SK-N-SH (cell line): ENCODE measurements at regions not wholly inside any gene's neighbourhood (a gene's known extent, or its start where the extent isn't known, plus 50 kb on each side); places are given as distances from the start of the nearest gene placed in this dataset.

Source experiments
- CTCF ChIA-PET: fragments of 300-600, 350-600 bp; formaldehyde crosslinking; extraction: SDS; loops from one replicate; lab custom pipeline; 2021; lab: Yijun Ruan, JAX
- POLR2A ChIA-PET: fragments of 350-600 bp; sonication (Branson Sonifier 250); formaldehyde crosslinking; extraction: SDS; loops from one replicate; lab custom pipeline; 2020; ENCODE audit warnings: antibody characterized with exemption, inconsistent platforms; lab: Yijun Ruan, JAX
- DNase-seq: peaks from one replicate; pipeline ENCODE4 v3.0.0; 2012
- H2AFZ ChIP-seq: fragments of 200-600 bp; sonication (generic); 2 replicates; pipeline ENCODE4 v1.8.1; 2016; ENCODE audit warnings: antibody characterized with exemption, mild to moderate bottlenecking, low read depth
- H3F3A ChIP-seq: fragments of 200-600 bp; sonication (generic); replicated peaks from 2 replicates; pipeline ENCODE3; 2016; ENCODE audit warnings: antibody characterized with exemption, mild to moderate bottlenecking; ENCODE audit not compliant: insufficient read depth
- H3K27ac ChIP-seq, 2 experiments: fragments of 200-500 bp in 1 of 2; fragments of 200-600 bp in 1 of 2; sonication (Bioruptor generic) in 1 of 2; sonication (generic), shearing (Covaris generic) in 1 of 2; 2 replicates each; pipeline versions ENCODE4 v1.5.1 to v1.6.1; 2014 to 2016; ENCODE audit warnings: low read depth in 2 of 2, inconsistent platforms in 1 of 2, low read length in 1 of 2, mild to moderate bottlenecking in 1 of 2, mixed read lengths in 1 of 2
- H3K27me3 ChIP-seq: fragments of 200-600 bp; sonication (generic), shearing (Covaris generic); 2 replicates; pipeline ENCODE4 v1.6.1; 2016; ENCODE audit warnings: mixed run types; ENCODE audit not compliant: insufficient read depth
- H3K36me3 ChIP-seq, 2 experiments: fragments of 200-500 bp in 1 of 2; fragments of 200-600 bp in 1 of 2; sonication (Bioruptor generic) in 1 of 2; sonication (generic) in 1 of 2; replicated peaks in 1 of 2; 2 replicates each; pipeline versions ENCODE3 to v1.5.1; 2014 to 2016; ENCODE audit warnings: low read length in 1 of 2, mild to moderate bottlenecking in 1 of 2; ENCODE audit not compliant: insufficient read depth in 2 of 2, control insufficient read depth in 1 of 2
- H3K4me1 ChIP-seq, 2 experiments: fragments of 200-500 bp in 1 of 2; fragments of 200-600 bp in 1 of 2; sonication (Bioruptor generic) in 1 of 2; sonication (generic), shearing (Covaris generic) in 1 of 2; 2 replicates each; pipeline versions ENCODE4 v1.5.1 to v1.6.1; 2014 to 2016; ENCODE audit warnings: low read depth in 1 of 2, low read length in 1 of 2, mixed run types in 1 of 2; ENCODE audit not compliant: insufficient read depth in 2 of 2, control insufficient read depth in 1 of 2
- H3K4me2 ChIP-seq: fragments of 200-600 bp; sonication (generic), shearing (Covaris generic); 2 replicates; pipeline ENCODE4 v1.6.1; 2017; ENCODE audit warnings: mixed run types
- H3K4me3 ChIP-seq, 2 experiments: fragments of 200-500 bp in 1 of 2; fragments of 200-600 bp in 1 of 2; sonication (Bioruptor generic) in 1 of 2; sonication (generic), shearing (Covaris generic) in 1 of 2; 2 replicates each; pipeline versions ENCODE4 v1.5.1 to v1.8.1; 2014 to 2016; ENCODE audit warnings: low read depth in 2 of 2, inconsistent platforms in 1 of 2, low read length in 1 of 2, mild to moderate bottlenecking in 1 of 2, mixed read lengths in 1 of 2, moderate library complexity in 1 of 2
- H3K79me2 ChIP-seq: fragments of 200-600 bp; sonication (generic); 2 replicates; pipeline ENCODE4 v1.8.1; 2017; ENCODE audit warnings: mild to moderate bottlenecking; ENCODE audit not compliant: insufficient read depth
- H3K9ac ChIP-seq: fragments of 200-600 bp; sonication (generic); 2 replicates; pipeline ENCODE4 v1.6.1; 2017; ENCODE audit warnings: mixed run types
- H3K9me2 ChIP-seq: fragments of 200-600 bp; sonication (generic); 2 replicates; pipeline ENCODE4 v1.6.1; 2017; ENCODE audit warnings: mixed run types
- H3K9me3 ChIP-seq: fragments of 200-600 bp; sonication (generic); 2 replicates; pipeline ENCODE4 v1.6.1; 2017; ENCODE audit warnings: mixed run types, mild to moderate bottlenecking, moderate library complexity
- H4K20me1 ChIP-seq: fragments of 200-600 bp; sonication (generic); 2 replicates; pipeline ENCODE4 v1.6.1; 2017; ENCODE audit warnings: mild to moderate bottlenecking, mixed run types; ENCODE audit not compliant: insufficient read depth
- CHD2 ChIP-seq: fragments of 150-350 bp; IDR thresholded peaks from 2 replicates; pipeline ENCODE4 v1.6.1; 2018; ENCODE audit warnings: low read length; ENCODE audit not compliant: partially characterized antibody
- ELF1 ChIP-seq: IDR thresholded peaks from 2 replicates; pipeline ENCODE4 v1.4.0; 2012
- EZH2phosphoT487 ChIP-seq: fragments of 200-600 bp; sonication (generic); IDR thresholded peaks from 2 replicates; pipeline ENCODE4 v1.6.1; 2017; ENCODE audit warnings: low read depth, mixed run types, mild to moderate bottlenecking, antibody characterized with exemption, moderate library complexity, borderline replicate concordance
- FOSL2 ChIP-seq: IDR thresholded peaks from 2 replicates; pipeline ENCODE4 v1.4.0; 2012; ENCODE audit warnings: low read depth, mild to moderate bottlenecking, moderate library complexity, borderline replicate concordance
- FOXM1 ChIP-seq: IDR thresholded peaks from 2 replicates; pipeline ENCODE4 v1.4.0; 2012; ENCODE audit warnings: low read depth, mild to moderate bottlenecking
- MXI1 ChIP-seq: IDR thresholded peaks from 2 replicates; pipeline ENCODE4 v1.6.1; 2012; ENCODE audit warnings: mild to moderate bottlenecking, low read depth, low read length, improper control_type of control experiment
- NFIC ChIP-seq: IDR thresholded peaks from 2 replicates; pipeline ENCODE4 v1.4.0; 2012; ENCODE audit warnings: borderline replicate concordance
- NRF1 ChIP-seq: IDR thresholded peaks from 2 replicates; pipeline ENCODE4 v1.6.1; 2012; ENCODE audit warnings: low read depth, mild to moderate bottlenecking, low read length
- POLR2AphosphoS5 ChIP-seq: IDR thresholded peaks from 2 replicates; pipeline ENCODE4 v1.6.1; 2012; ENCODE audit warnings: low read depth, low read length
- RAD21 ChIP-seq: IDR thresholded peaks from 2 replicates; pipeline ENCODE4 v1.6.1; 2012; ENCODE audit warnings: mild to moderate bottlenecking, low read length
- RCOR1 ChIP-seq: fragments of 150-350 bp; IDR thresholded peaks from 2 replicates; pipeline ENCODE4 v1.6.1; 2017; ENCODE audit warnings: antibody characterized with exemption, low read length
- RFX5 ChIP-seq: IDR thresholded peaks from 2 replicates; pipeline ENCODE4 v1.6.1; 2012; ENCODE audit warnings: mild to moderate bottlenecking, improper control_type of control experiment, low read length
- RXRA ChIP-seq: IDR thresholded peaks from 2 replicates; pipeline ENCODE4 v1.4.0; 2012; ENCODE audit warnings: low read depth, mild to moderate bottlenecking, borderline replicate concordance
- SIN3A ChIP-seq: IDR thresholded peaks from 2 replicates; pipeline ENCODE4 v1.6.1; 2012; ENCODE audit warnings: low read depth, mild to moderate bottlenecking, low read length, moderate library complexity, borderline replicate concordance
- TEAD4 ChIP-seq: IDR thresholded peaks from 2 replicates; pipeline ENCODE4 v1.4.0; 2012; ENCODE audit warnings: mild to moderate bottlenecking, borderline replicate concordance; ENCODE audit not compliant: insufficient read depth
- YY1 ChIP-seq: IDR thresholded peaks from 2 replicates; pipeline ENCODE4 v1.4.0; 2012; ENCODE audit warnings: low read depth, mild to moderate bottlenecking
- WGBS: methylation state at CpG from one replicate; pipeline ENCODE4 v1.1.6; 2017; ENCODE audit warnings: low lambda C conversion rate; 5-methylcytosine and 5-hydroxymethylcytosine counted together
- TF ChIP-seq, protein P1 (sequence below): IDR thresholded peaks from 2 replicates; pipeline ENCODE4 v1.4.0; 2012; ENCODE audit warnings: low read depth
- TF ChIP-seq, protein P2 (sequence below): IDR thresholded peaks from 2 replicates; pipeline ENCODE4 v1.4.0; 2012; ENCODE audit warnings: low read depth, borderline replicate concordance
- TF ChIP-seq, protein P3 (sequence below): fragments of 200-600 bp; sonication (generic); IDR thresholded peaks from 2 replicates; pipeline ENCODE4 v1.6.1; 2017; ENCODE audit warnings: antibody characterized with exemption, mild to moderate bottlenecking, moderate library complexity
- TF ChIP-seq, protein P4 (sequence below): IDR thresholded peaks from 2 replicates; pipeline ENCODE4 v1.6.1; 2012; ENCODE audit warnings: mild to moderate bottlenecking, low read depth, low read length, moderate library complexity

DNA sequence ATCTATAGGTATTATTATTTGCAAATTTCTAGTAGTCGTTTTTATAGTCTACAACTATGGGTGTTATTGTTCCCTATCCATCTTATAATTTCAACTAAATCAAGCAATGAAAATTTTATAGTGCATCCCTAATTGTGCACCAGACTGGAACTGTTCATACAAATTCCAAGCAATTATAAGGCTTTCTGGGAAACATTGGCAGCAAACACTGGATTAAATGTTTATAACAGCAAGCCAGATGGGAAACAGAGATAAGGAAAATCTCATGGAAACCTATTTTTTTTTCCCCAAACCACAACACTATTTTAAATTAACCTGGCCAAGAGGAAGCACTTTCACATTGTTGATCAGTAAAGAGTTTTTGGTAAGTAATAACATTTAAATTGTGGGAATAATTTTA is 524.3 kb downstream of the RASEF start:
- H3K4me3 ChIP-seq: no peak overlapping the region
- no peaks in the 10 kb centered on the region for H4K20me1 ChIP-seq
- TF ChIP-seq, protein P1, sequence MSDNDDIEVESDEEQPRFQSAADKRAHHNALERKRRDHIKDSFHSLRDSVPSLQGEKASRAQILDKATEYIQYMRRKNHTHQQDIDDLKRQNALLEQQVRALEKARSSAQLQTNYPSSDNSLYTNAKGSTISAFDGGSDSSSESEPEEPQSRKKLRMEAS: no peak
- TF ChIP-seq EZH2phosphoT487: no peak
- TF ChIP-seq, all 33 proteins: peak for 0
- POLR2A ChIA-PET: no interaction called here
- no peaks in the 10 kb centered on the region for H3F3A ChIP-seq
- H3K9me2 ChIP-seq: no peaks in the 10 kb centered on the region
- no peak overlapping the region for H2AFZ ChIP-seq
- no peaks in the 10 kb centered on the region for H3K36me3 ChIP-seq
- H3K4me1 ChIP-seq: no peaks in the 10 kb centered on the region; a peak in 2 of 4 replicates
- H3K27ac ChIP-seq: no peak overlapping the region
- H3K27me3 ChIP-seq: no peaks in the 10 kb centered on the region
- H3K79me2 ChIP-seq: no peaks in the 10 kb centered on the region
- 24% methylated on average over 1 of the region's 1 CpG for WGBS
- no peak overlapping the region for H3K4me2 ChIP-seq
- CTCF ChIA-PET: interaction anchor here (1.0 kb wide), 1 partner anchor 423 kb away, joined by 3 read pairs; no protein-coding TSS in a partner anchor
- no peaks in the 10 kb centered on the region for H3K9me3 ChIP-seq
- no peak for DNase-seq
- no peak overlapping the region for H3K9ac ChIP-seq

DNA sequence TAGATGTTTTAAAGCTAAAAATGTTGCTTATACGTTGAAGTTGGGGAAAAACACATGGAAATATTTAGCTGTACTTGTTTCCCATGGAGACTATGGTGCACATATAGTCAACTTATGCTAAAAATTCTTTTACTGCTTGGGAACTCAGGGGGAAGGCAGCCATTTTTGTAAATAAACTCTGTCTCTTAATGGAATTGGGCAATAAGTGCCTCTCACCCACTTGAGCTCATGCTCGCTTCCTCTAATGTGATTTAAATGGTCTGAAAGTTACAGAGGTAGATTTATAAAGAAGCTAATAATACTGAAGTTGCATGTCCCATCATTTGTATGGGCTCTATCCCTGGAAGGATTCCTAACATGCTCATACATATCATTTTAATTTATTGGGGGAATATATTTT is 523.8 kb downstream of the RASEF start:
- H3K27me3 ChIP-seq: no peaks in the 10 kb centered on the region
- no peak overlapping the region for H2AFZ ChIP-seq
- no peaks in the 10 kb centered on the region for H3K79me2 ChIP-seq
- H4K20me1 ChIP-seq: no peaks in the 10 kb centered on the region
- DNase-seq: no peak
- H3K9me3 ChIP-seq: no peaks in the 10 kb centered on the region
- H3K9ac ChIP-seq: no peak overlapping the region
- no peaks in the 10 kb centered on the region; a peak in 2 of 4 replicates for H3K4me1 ChIP-seq
- no peaks in the 10 kb centered on the region for H3F3A ChIP-seq
- no peak overlapping the region for H3K4me2 ChIP-seq
- ChIA-PET CTCF (no interaction called here), POLR2A (no interaction called here)
- no peak overlapping the region for H3K4me3 ChIP-seq
- TF ChIP-seq, protein P2, sequence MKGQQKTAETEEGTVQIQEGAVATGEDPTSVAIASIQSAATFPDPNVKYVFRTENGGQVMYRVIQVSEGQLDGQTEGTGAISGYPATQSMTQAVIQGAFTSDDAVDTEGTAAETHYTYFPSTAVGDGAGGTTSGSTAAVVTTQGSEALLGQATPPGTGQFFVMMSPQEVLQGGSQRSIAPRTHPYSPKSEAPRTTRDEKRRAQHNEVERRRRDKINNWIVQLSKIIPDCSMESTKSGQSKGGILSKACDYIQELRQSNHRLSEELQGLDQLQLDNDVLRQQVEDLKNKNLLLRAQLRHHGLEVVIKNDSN: no peak
- TF ChIP-seq, protein P3, sequence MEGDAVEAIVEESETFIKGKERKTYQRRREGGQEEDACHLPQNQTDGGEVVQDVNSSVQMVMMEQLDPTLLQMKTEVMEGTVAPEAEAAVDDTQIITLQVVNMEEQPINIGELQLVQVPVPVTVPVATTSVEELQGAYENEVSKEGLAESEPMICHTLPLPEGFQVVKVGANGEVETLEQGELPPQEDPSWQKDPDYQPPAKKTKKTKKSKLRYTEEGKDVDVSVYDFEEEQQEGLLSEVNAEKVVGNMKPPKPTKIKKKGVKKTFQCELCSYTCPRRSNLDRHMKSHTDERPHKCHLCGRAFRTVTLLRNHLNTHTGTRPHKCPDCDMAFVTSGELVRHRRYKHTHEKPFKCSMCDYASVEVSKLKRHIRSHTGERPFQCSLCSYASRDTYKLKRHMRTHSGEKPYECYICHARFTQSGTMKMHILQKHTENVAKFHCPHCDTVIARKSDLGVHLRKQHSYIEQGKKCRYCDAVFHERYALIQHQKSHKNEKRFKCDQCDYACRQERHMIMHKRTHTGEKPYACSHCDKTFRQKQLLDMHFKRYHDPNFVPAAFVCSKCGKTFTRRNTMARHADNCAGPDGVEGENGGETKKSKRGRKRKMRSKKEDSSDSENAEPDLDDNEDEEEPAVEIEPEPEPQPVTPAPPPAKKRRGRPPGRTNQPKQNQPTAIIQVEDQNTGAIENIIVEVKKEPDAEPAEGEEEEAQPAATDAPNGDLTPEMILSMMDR: no peak
- TF ChIP-seq CHD2 (no peak), ELF1 (no peak), RCOR1 (no peak), YY1 (no peak), NRF1 (no peak), SIN3A (no peak), TEAD4 (no peak), RAD21 (no peak), FOXM1 (no peak), POLR2AphosphoS5 (no peak), NFIC (no peak), RFX5 (no peak), FOSL2 (no peak), EZH2phosphoT487 (no peak), RXRA (no peak), MXI1 (no peak)
- TF ChIP-seq, protein P4, sequence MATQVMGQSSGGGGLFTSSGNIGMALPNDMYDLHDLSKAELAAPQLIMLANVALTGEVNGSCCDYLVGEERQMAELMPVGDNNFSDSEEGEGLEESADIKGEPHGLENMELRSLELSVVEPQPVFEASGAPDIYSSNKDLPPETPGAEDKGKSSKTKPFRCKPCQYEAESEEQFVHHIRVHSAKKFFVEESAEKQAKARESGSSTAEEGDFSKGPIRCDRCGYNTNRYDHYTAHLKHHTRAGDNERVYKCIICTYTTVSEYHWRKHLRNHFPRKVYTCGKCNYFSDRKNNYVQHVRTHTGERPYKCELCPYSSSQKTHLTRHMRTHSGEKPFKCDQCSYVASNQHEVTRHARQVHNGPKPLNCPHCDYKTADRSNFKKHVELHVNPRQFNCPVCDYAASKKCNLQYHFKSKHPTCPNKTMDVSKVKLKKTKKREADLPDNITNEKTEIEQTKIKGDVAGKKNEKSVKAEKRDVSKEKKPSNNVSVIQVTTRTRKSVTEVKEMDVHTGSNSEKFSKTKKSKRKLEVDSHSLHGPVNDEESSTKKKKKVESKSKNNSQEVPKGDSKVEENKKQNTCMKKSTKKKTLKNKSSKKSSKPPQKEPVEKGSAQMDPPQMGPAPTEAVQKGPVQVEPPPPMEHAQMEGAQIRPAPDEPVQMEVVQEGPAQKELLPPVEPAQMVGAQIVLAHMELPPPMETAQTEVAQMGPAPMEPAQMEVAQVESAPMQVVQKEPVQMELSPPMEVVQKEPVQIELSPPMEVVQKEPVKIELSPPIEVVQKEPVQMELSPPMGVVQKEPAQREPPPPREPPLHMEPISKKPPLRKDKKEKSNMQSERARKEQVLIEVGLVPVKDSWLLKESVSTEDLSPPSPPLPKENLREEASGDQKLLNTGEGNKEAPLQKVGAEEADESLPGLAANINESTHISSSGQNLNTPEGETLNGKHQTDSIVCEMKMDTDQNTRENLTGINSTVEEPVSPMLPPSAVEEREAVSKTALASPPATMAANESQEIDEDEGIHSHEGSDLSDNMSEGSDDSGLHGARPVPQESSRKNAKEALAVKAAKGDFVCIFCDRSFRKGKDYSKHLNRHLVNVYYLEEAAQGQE: no peak
- H3K36me3 ChIP-seq: no peaks in the 10 kb centered on the region
- H3K27ac ChIP-seq: no peak overlapping the region
- WGBS: 46% methylated on average over 2 of the region's 2 CpGs
- no peaks in the 10 kb centered on the region for H3K9me2 ChIP-seq
